CD4-positive, alpha-beta memory T cell (primary cell): ENCODE measurements at regions not wholly inside any gene's neighbourhood (a gene's known extent, or its start where the extent isn't known, plus 50 kb on each side); places are given as distances from the start of the nearest gene placed in this dataset.

Source experiments
- CTCF ChIA-PET: fragments of 350-600 bp; sonication (Branson Sonifier 250); formaldehyde crosslinking; loops from one replicate; lab custom pipeline; 2021; ENCODE audit warnings: inconsistent platforms; ENCODE audit not compliant: partially characterized antibody; lab: Charles Lee
- POLR2A ChIA-PET: fragments of 350-600 bp; sonication (Branson Sonifier 250); formaldehyde crosslinking; loops from one replicate; lab custom pipeline; 2021; ENCODE audit not compliant: partially characterized antibody; lab: Charles Lee
- DNase-seq, 5 donors: peaks; one replicate each; pipeline versions ENCODE4 v3.0.0 to v3.0.0-alpha.2; 2020 to 2022; ENCODE audit warnings: mixed read lengths in 1 of 5
- H3K27ac ChIP-seq: one replicate; pipeline ENCODE4 v1.7.0; 2013; ENCODE audit warnings: low read depth, low read length
- H3K27me3 ChIP-seq: 2 replicates; pipeline ENCODE4 v1.7.0; 2013; ENCODE audit warnings: mild to moderate bottlenecking, low read length, moderate library complexity; ENCODE audit not compliant: insufficient read depth
- H3K36me3 ChIP-seq: 2 replicates; pipeline ENCODE4 v1.7.0; 2013; ENCODE audit warnings: mild to moderate bottlenecking, low read length, moderate library complexity; ENCODE audit not compliant: insufficient read depth
- H3K4me1 ChIP-seq: 2 replicates; pipeline ENCODE4 v1.7.0; 2013; ENCODE audit warnings: mild to moderate bottlenecking, low read length, moderate library complexity; ENCODE audit not compliant: insufficient read depth
- H3K4me3 ChIP-seq, 2 donors: one replicate each; pipeline ENCODE4 v1.7.0; 2013; ENCODE audit warnings: low read length in 2 of 2, mild to moderate bottlenecking in 1 of 2
- H3K9me3 ChIP-seq, 2 donors: one replicate each; pipeline ENCODE4 v1.7.0; 2013; ENCODE audit warnings: low read length in 2 of 2, control low read depth in 1 of 2; ENCODE audit not compliant: control insufficient read depth in 1 of 2
- H3K27ac Mint-ChIP-seq, 7 donors: one replicate each; pipeline ENCODE4 v1.8.0; 2020 to 2021; ENCODE audit warnings: mixed read lengths in 7 of 7, mild to moderate bottlenecking in 6 of 7, inconsistent platforms in 3 of 7, moderate library complexity in 3 of 7
- H3K27me3 Mint-ChIP-seq, 2 donors: one replicate each; pipeline ENCODE4 v1.8.0; 2020 to 2021; ENCODE audit warnings: mixed read lengths in 2 of 2
- H3K36me3 Mint-ChIP-seq, 2 donors: one replicate each; pipeline ENCODE4 v1.8.0; 2020 to 2021; ENCODE audit warnings: mixed read lengths in 2 of 2, inconsistent platforms in 1 of 2, mild to moderate bottlenecking in 1 of 2
- H3K4me1 Mint-ChIP-seq, 4 donors: one replicate each; pipeline ENCODE4 v1.8.0; 2020 to 2021; ENCODE audit warnings: mixed read lengths in 4 of 4, mild to moderate bottlenecking in 1 of 4
- H3K4me3 Mint-ChIP-seq, 8 donors: one replicate each; pipeline ENCODE4 v1.8.0; 2020 to 2021; ENCODE audit warnings: mixed read lengths in 8 of 8, mild to moderate bottlenecking in 7 of 8, moderate library complexity in 6 of 8, inconsistent platforms in 3 of 8
- H3K9me3 Mint-ChIP-seq, 8 donors: one replicate each; pipeline ENCODE4 v1.8.0; 2020 to 2021; ENCODE audit warnings: mixed read lengths in 8 of 8, mild to moderate bottlenecking in 5 of 8, inconsistent platforms in 3 of 8, moderate library complexity in 1 of 8
- intact Hi-C: fragments of 100-400 bp; cut with micrococcal nuclease; formaldehyde crosslinking; loops from one replicate; pipeline ENCODE4 v1.15.1; 2023

GRCh38 chr7:24361001-24361400 is 77.0 kb downstream of the NPY start:
- Mint-ChIP-seq H3K27ac (no peak overlapping the region), H3K27me3 (peaks cover 4 to 6% of the 10 kb centered on the region in 2 donors), H3K36me3 (no peaks in the 10 kb centered on the region), H3K9me3 (peaks cover 0 to under 1% (median 0%) of the 10 kb centered on the region in 8 donors), H3K4me3 (no peak overlapping the region), H3K4me1 (peaks cover 0 to 2% (median under 1%) of the 10 kb centered on the region in 4 donors)
- no peaks in the 10 kb centered on the region for H3K4me1 ChIP-seq
- no peaks in the 10 kb centered on the region for H3K36me3 ChIP-seq
- H3K27me3 ChIP-seq = no peaks in the 10 kb centered on the region
- DNase-seq = no peak
- POLR2A ChIA-PET = no interaction called here
- H3K9me3 ChIP-seq = no peaks in the 10 kb centered on the region
- intact Hi-C loops = no loop called here
- CTCF ChIA-PET = no interaction called here
- H3K4me3 ChIP-seq = no peak overlapping the region
- no peak overlapping the region for H3K27ac ChIP-seq

GRCh38 chr7:24365606-24366005 is 81.6 kb downstream of the NPY start:
- no peak overlapping the region for H3K4me3 Mint-ChIP-seq

GRCh38 chr7:24366876-24367275 is 82.9 kb downstream of the NPY start:
- Mint-ChIP-seq H3K9me3 (peaks cover 0 to 2% (median 0%) of the 10 kb centered on the region in 8 donors), H3K36me3 (no peaks in the 10 kb centered on the region), H3K4me1 (no peaks in the 10 kb centered on the region), H3K27me3 (peaks cover 0 to 12% of the 10 kb centered on the region in 2 donors), H3K4me3 (no peak overlapping the region), H3K27ac (peak overlapping the region in 1 of 7 donors; percentile 33)
- no peak overlapping the region for H3K4me3 ChIP-seq
- no peaks in the 10 kb centered on the region for H3K36me3 ChIP-seq
- CTCF ChIA-PET = no interaction called here
- no peak overlapping the region for H3K27ac ChIP-seq
- H3K27me3 ChIP-seq = no peaks in the 10 kb centered on the region
- no peaks in the 10 kb centered on the region for H3K9me3 ChIP-seq
- DNase-seq = no peak
- H3K4me1 ChIP-seq = no peaks in the 10 kb centered on the region
- POLR2A ChIA-PET = no interaction called here
- intact Hi-C loops = no loop called here

More at GRCh38 chr7:24365606-24366005, 81.6 kb downstream of the NPY start:
- Mint-ChIP-seq H3K9me3 (peaks cover 0 to 2% (median 0%) of the 10 kb centered on the region in 8 donors), H3K4me1 (no peaks in the 10 kb centered on the region), H3K36me3 (no peaks in the 10 kb centered on the region), H3K27me3 (peaks cover 4 to 15% of the 10 kb centered on the region in 2 donors), H3K27ac (no peak overlapping the region)
- intact Hi-C loops = no loop called here
- no peak overlapping the region for H3K4me3 ChIP-seq
- no peak overlapping the region for H3K27ac ChIP-seq
- no peak for DNase-seq
- H3K36me3 ChIP-seq = no peaks in the 10 kb centered on the region
- no peaks in the 10 kb centered on the region for H3K4me1 ChIP-seq
- H3K9me3 ChIP-seq = no peaks in the 10 kb centered on the region
- ChIA-PET POLR2A (no interaction called here), CTCF (no interaction called here)
- H3K27me3 ChIP-seq = no peaks in the 10 kb centered on the region

- POLR2A ChIA-PET = no interaction called here
- Mint-ChIP-seq H3K4me3 (no peak overlapping the region), H3K27ac (no peak overlapping the region), H3K36me3 (no peaks in the 10 kb centered on the region), H3K27me3 (peaks cover 0 to 12% of the 10 kb centered on the region in 2 donors), H3K4me1 (no peaks in the 10 kb centered on the region), H3K9me3 (peaks cover 0 to 2% (median 0%) of the 10 kb centered on the region in 8 donors)
- CTCF ChIA-PET = no interaction called here
- no peaks in the 10 kb centered on the region for H3K9me3 ChIP-seq
- DNase-seq = no peak
- intact Hi-C loops = no loop called here
- no peak overlapping the region for H3K27ac ChIP-seq
- H3K27me3 ChIP-seq = no peaks in the 10 kb centered on the region
- H3K36me3 ChIP-seq = no peaks in the 10 kb centered on the region
- H3K4me3 ChIP-seq = no peak overlapping the region
- H3K4me1 ChIP-seq = no peaks in the 10 kb centered on the region
Measured at GRCh38 chr7:24368161-24368560, 84.2 kb downstream of the NPY start.

- Histone ChIP-seq H3K27me3 (no peaks in the 10 kb centered on the region), H3K4me3 (no peak overlapping the region), H3K27ac (no peak overlapping the region), H3K4me1 (no peaks in the 10 kb centered on the region), H3K36me3 (no peaks in the 10 kb centered on the region), H3K9me3 (no peaks in the 10 kb centered on the region)
- no peak for DNase-seq
- Mint-ChIP-seq H3K27ac (no peak overlapping the region), H3K27me3 (peaks cover 0 to 13% of the 10 kb centered on the region in 2 donors), H3K36me3 (no peaks in the 10 kb centered on the region), H3K9me3 (peaks cover 0 to 2% (median 0%) of the 10 kb centered on the region in 8 donors), H3K4me3 (no peak overlapping the region), H3K4me1 (no peaks in the 10 kb centered on the region)
- CTCF ChIA-PET = no interaction called here
- intact Hi-C loops = no loop called here
- POLR2A ChIA-PET = no interaction called here
Measured at GRCh38 chr7:24370541-24370940, 86.6 kb downstream of the NPY start.

- H3K27me3 Mint-ChIP-seq = peaks cover 0 to 14% of the 10 kb centered on the region in 2 donors
- no peak overlapping the region for H3K27ac ChIP-seq
- ChIA-PET POLR2A (no interaction called here), CTCF (interaction anchor here (0.6 kb wide), 1 partner anchor 65 kb away, joined by 3 read pairs; no protein-coding TSS in a partner anchor)
- no peaks in the 10 kb centered on the region for H3K36me3 Mint-ChIP-seq
- no peak overlapping the region for H3K27ac Mint-ChIP-seq
- no peaks in the 10 kb centered on the region for H3K4me1 Mint-ChIP-seq
- H3K4me3 Mint-ChIP-seq = no peak overlapping the region
- no peaks in the 10 kb centered on the region for H3K9me3 Mint-ChIP-seq
- H3K4me3 ChIP-seq = no peak overlapping the region
- intact Hi-C loops = no loop called here
- H3K4me1 ChIP-seq = no peaks in the 10 kb centered on the region
- no peaks in the 10 kb centered on the region for H3K27me3 ChIP-seq
- H3K9me3 ChIP-seq = no peaks in the 10 kb centered on the region
- DNase-seq = no peak
- H3K36me3 ChIP-seq = no peaks in the 10 kb centered on the region
Measured at GRCh38 chr7:24372961-24373955, 89.3 kb downstream of the NPY start.

- Mint-ChIP-seq H3K4me1 (no peaks in the 10 kb centered on the region), H3K27me3 (peaks cover 1 to 9% of the 10 kb centered on the region in 2 donors), H3K27ac (no peak overlapping the region), H3K4me3 (no peak overlapping the region), H3K36me3 (no peaks in the 10 kb centered on the region), H3K9me3 (peaks cover 0 to 6% (median 0%) of the 10 kb centered on the region in 8 donors)
- Histone ChIP-seq H3K27me3 (no peaks in the 10 kb centered on the region), H3K4me1 (no peaks in the 10 kb centered on the region), H3K4me3 (no peak overlapping the region), H3K9me3 (no peaks in the 10 kb centered on the region), H3K27ac (no peak overlapping the region), H3K36me3 (no peaks in the 10 kb centered on the region)
- CTCF ChIA-PET = no interaction called here
- intact Hi-C loops = no loop called here
- DNase-seq = no peak
- POLR2A ChIA-PET = no interaction called here
Measured at GRCh38 chr7:24378871-24379616, 95.1 kb downstream of the NPY start.
